Fibroblast of mammary gland (primary cell): ENCODE measurements at regions not wholly inside any gene's neighbourhood (a gene's known extent, or its start where the extent isn't known, plus 50 kb on each side); places are given as distances from the start of the nearest gene placed in this dataset.
A peak's percentile ranks its signal among the peaks of the same experiment; 100 is the strongest.

Experiments
- DNase-seq: peaks from one replicate; pipeline ENCODE4 v3.0.0-alpha.2; 2010; ENCODE audit warnings: low read depth
- H3K4me3 ChIP-seq: 2 replicates; pipeline ENCODE4 v1.5.1; 2011; ENCODE audit warnings: low read depth, mild to moderate bottlenecking, low read length, moderate library complexity; ENCODE audit not compliant: control insufficient read depth
- CTCF ChIP-seq: conservative IDR thresholded peaks from 2 replicates; pipeline ENCODE4 v1.5.1; 2011; ENCODE audit warnings: low read depth, low read length, inconsistent platforms; ENCODE audit not compliant: control insufficient read depth, insufficient read depth

DNA sequence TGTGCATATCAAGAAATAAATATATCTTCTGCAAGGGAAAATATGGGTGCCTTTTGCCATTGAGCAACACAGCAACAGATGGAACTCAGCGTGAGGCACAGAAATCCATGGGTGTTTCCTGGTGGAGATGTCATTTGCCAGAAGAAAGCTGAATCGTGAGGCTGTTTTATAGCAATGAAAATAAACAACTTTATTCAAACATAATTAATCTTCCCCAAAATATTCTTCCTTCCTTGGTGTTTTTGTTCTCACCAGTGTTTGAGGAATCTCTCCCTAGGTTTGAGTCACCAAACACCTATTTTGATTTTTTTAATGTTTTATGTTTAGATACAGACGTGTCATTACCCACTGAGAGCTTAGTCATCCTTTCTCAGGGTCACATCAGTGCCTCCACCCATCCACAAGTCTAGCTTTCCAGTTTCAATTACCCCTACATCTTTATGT lies 65.8 kb upstream of the PAPPA start:
- no peak for TF ChIP-seq CTCF
- no peak overlapping the region for H3K4me3 ChIP-seq
- DNase-seq = peak; percentile 88

DNA sequence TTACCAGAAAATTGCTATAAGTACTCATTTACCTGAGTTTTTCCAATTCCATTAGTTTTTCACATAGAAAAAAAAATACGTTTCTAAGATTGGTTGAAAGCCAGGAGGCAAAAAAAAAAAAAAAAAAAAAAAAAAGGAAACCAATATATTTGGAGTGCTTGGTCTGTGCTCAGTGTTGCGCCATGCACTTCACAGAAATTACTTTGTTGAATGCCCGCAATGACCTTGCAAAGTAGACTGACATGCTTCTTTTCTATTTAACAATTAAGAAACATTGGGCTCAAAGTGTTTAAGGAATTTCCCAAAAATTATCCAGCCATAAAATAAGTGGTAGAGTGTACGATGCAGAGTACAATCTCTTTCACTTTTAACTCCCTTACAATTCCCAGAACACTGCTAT lies 65.2 kb upstream of the PAPPA start:
- DNase-seq = no peak
- no peak for TF ChIP-seq CTCF
- no peak overlapping the region for H3K4me3 ChIP-seq

GRCh38 chr9:116090030-116090770 lies 63.4 kb upstream of the PAPPA start:
- no peak overlapping the region for H3K4me3 ChIP-seq
- no peak for TF ChIP-seq CTCF
- DNase-seq = peak; percentile 29

GRCh38 chr9:116094846-116095245 lies 58.7 kb upstream of the PAPPA start:
- TF ChIP-seq CTCF = no peak
- H3K4me3 ChIP-seq = no peak overlapping the region
- DNase-seq = peak; percentile 74

DNA sequence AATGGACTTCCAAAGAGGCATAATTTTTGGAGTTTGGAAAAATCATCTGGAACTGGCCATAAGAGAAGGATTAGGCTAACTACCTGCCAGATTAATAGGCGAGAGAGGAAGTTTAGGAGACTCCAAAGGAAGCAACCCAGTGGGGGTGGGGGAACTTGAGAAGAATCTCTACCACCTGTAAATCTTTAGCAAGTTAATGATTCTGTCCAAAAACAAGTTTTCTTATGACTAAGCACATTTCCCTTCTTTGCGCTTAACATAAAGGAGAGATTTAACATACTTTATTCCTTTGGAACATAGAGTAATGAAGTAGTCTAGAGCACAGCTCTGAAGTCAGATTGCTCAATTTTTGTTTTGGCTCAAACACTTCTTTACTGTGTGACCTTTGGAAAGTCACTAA lies 58.2 kb upstream of the PAPPA start:
- DNase-seq = no peak
- H3K4me3 ChIP-seq = no peak overlapping the region
- TF ChIP-seq CTCF = no peak

DNA sequence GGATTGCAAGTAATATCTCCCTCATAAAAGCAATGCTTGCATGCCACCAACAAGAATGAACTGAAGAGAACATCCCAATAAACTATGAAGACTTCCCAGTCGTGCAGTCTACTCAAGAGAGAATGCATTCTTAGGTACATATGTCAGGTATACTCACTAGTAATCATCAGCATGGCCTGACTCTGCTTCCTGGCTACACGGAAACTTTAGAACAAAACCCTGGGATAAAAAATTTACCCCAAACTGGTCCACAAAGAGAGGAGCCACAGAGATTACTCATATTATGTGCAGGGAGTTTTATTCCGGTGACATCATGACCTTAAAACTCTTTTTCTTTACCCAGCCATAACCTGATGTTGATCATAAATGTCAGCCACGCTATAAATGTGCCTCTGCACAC lies 57.5 kb upstream of the PAPPA start:
- DNase-seq = peak; percentile 37
- no peak for TF ChIP-seq CTCF
- no peak overlapping the region for H3K4me3 ChIP-seq
